ENCODE measurements at regions not wholly inside any gene's neighbourhood (a gene's known extent, or its start where the extent isn't known, plus 50 kb on each side); places are given as distances from the start of the nearest gene placed in this dataset.

DNA sequence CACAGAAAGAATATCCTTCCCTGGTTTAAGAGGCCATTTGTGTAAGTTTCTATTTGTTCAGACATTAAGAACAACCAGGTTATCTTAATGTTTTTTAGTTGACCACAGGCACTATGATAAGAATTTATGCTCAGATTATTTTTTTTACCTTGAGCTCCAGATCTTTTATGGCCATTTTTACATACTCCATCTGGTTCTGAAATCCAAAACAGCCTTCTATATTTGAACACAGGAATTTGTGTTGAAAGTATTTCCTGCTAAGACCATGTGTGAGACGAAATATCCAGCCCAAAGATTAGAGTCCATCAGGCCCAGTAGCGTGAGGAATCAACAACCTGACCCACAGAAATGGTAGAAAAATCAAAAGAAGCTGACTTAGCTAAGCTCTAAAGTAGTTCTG is 569.9 kb upstream of the FAT3 start:
- H3K4me3 ChIP-seq (ENCODE audit: low read depth, low read length): no peak overlapping the region
- TF ChIP-seq CTCF (conservative IDR thresholded peaks at IDR 0.05; ENCODE audit: low read depth, low read length): no peak
- no peak for DNase-seq (ENCODE audit: low read depth)

DNA sequence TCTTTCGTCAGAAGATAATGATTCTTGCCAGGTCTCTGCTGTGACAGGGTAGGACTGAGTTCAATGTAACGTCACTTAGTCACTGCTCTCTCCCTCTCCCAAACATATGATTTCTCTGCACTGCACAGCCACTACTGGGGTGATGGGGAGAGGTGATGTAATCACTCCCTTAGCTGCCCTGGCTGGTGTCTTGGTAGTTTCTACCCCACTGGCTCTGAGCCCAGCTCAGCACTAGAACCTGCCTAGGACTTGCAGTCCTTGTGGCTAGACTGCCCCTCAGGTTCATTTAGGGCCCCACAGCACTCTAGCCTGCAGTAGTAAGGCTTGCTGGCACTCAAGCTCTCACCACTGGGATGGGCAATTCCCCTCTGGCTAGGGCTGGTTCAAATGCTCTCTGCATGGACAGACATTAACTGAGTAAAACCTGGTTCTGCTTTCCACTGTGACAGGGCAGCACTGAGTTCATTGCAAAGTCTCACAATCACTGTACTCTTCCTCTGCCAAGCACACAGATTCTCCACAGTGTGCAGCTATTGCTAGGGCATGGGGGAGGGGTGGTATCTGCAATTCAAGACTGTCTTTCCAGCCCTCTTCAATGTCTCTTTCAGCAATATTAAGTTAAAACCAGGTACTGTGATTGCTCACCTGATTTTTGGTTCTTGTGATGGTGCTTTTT is 571.4 kb upstream of the FAT3 start:
- no peak for TF ChIP-seq CTCF (conservative IDR thresholded peaks at IDR 0.05; ENCODE audit: low read depth, low read length)
- no peak for DNase-seq (ENCODE audit: low read depth)
- H3K4me3 ChIP-seq (ENCODE audit: low read depth, low read length): no peak overlapping the region

GRCh38 chr11:91650802-91651201 is 573.8 kb upstream of the FAT3 start:
- no peak for TF ChIP-seq CTCF (conservative IDR thresholded peaks at IDR 0.05; ENCODE audit: low read depth, low read length)
- H3K4me3 ChIP-seq (ENCODE audit: low read depth, low read length): no peak overlapping the region
- DNase-seq (ENCODE audit: low read depth): no peak

DNA sequence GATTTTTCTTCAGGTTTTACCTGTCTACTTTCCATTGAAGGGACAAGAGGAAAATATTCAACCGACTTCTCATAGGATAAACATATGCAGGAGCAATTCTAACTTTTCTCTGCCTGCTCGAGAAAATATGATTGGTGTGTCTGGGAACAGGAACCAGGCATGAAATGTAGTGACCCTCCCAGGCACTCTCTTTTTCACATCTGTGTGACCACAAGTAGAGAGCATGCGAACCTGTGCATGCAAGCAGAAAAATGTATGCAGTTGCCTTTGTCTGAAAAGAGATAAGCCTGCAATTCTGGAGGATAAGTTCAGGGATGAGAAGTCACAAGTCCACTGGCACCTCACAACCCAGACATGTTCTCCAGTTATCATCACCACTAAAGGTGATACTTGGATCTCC is 583.5 kb upstream of the FAT3 start:
- H3K4me3 ChIP-seq (ENCODE audit: low read depth, low read length): no peak overlapping the region
- no peak for DNase-seq (ENCODE audit: low read depth)
- no peak for TF ChIP-seq CTCF (conservative IDR thresholded peaks at IDR 0.05; ENCODE audit: low read depth, low read length)

DNA sequence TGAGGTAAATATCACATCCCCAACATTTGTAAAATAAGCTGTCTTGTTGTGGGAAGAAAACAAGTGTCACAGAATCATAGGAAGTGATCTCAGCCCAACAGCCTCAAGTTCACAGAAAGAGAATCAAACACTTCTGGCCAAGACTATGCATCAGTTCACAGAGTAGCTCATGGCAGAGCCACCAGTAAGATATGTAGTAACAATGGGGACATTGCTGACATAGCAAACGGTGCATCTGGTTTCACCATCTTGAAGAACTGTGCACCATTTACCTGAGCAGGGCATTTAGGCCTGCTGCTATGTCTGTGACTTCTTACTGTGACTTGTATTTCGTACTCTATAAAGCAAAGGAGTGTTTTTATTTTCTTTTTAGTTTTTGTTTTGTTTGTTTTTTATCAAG is 585.3 kb upstream of the FAT3 start:
- TF ChIP-seq CTCF (conservative IDR thresholded peaks at IDR 0.05; ENCODE audit: low read depth, low read length): no peak
- no peak overlapping the region for H3K4me3 ChIP-seq (ENCODE audit: low read depth, low read length)
- no peak for DNase-seq (ENCODE audit: low read depth)

DNA sequence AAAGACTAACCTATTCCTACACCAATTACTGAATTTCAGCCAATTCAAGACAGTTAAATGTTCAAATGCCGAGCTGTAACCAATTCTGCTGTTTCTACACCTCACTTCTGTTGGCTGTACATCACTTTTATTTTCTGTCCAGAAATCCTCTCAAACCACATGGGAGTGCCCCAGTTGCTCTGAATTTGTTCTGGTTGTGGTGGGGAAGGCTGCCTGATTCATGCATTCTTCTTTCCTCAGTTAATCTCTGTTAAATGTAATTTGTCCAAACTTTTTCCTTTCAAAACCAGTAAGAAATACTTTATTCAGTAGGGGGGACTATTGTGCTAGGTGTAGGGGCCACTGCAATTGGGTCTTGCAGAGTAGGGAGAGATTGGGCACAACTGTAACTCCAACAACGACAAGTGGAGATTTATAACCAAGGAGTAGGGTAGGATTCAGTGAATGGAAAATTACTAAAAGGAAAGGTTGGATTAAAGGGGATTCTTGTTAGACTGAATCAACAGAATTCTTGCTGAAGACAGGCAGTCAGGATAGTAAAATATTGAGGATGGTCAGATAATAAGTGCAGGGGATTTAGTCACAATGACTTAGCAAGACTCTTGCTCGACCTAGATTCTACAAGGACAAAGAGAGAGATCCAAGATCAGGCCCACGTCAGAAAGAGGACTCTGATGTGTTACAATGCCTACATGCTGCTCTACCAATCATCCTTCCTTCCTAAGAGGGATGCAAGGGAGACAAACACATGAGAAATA is 593.5 kb upstream of the FAT3 start:
- H3K4me3 ChIP-seq (ENCODE audit: low read depth, low read length): no peak overlapping the region
- DNase-seq (ENCODE audit: low read depth): no peak
- TF ChIP-seq CTCF (conservative IDR thresholded peaks at IDR 0.05; ENCODE audit: low read depth, low read length): no peak

GRCh38 chr11:91625495-91625894 is 599.1 kb upstream of the FAT3 start:
- no peak overlapping the region for H3K4me3 ChIP-seq (ENCODE audit: low read depth, low read length)
- DNase-seq (ENCODE audit: low read depth): no peak
- no peak for TF ChIP-seq CTCF (conservative IDR thresholded peaks at IDR 0.05; ENCODE audit: low read depth, low read length)
